RWPE2 (cell line): ENCODE measurements at regions not wholly inside any gene's neighbourhood (a gene's known extent, or its start where the extent isn't known, plus 50 kb on each side); places are given as distances from the start of the nearest gene placed in this dataset.
"Not testable (repeated sequence)": the region's sequence is repeated elsewhere in the genome, so short reads cannot be mapped to it uniquely, and the experiment has no call there.

Experiments
- ATAC-seq: fragments of 200-7000 bp; cut with Tn5 transposase; 3 replicates; pipeline ENCODE4 v1.9.1; 2021; ENCODE audit warnings: low read depth
- DNase-seq: peaks from one replicate; pipeline ENCODE4 v3.0.0-alpha.2; 2020; ENCODE audit warnings: low spot score
- H3K27ac ChIP-seq: fragments of 450-650 bp; 2 replicates; pipeline ENCODE4 v1.5.1; 2017; ENCODE audit warnings: mild to moderate bottlenecking; ENCODE audit not compliant: poor library complexity, severe bottlenecking
- H3K27me3 ChIP-seq: fragments of 250-450 bp; sonication (Bioruptor Pico); 2 replicates; pipeline ENCODE4 v1.5.1; 2021; ENCODE audit warnings: mild to moderate bottlenecking, moderate library complexity; ENCODE audit not compliant: insufficient read depth, poor library complexity, severe bottlenecking
- H3K36me3 ChIP-seq: fragments of 250-450 bp; sonication (Bioruptor Pico); 2 replicates; pipeline ENCODE4 v1.5.1; 2020; ENCODE audit warnings: low read depth, mild to moderate bottlenecking, moderate library complexity
- H3K4me1 ChIP-seq: fragments of 250-450 bp; sonication (Bioruptor Pico); 2 replicates; pipeline ENCODE4 v1.5.1; 2021; ENCODE audit warnings: mild to moderate bottlenecking, moderate library complexity; ENCODE audit not compliant: insufficient read depth, poor library complexity, severe bottlenecking
- H3K4me3 ChIP-seq: fragments of 250-450 bp; sonication (Bioruptor Pico); 2 replicates; pipeline ENCODE4 v1.5.1; 2021; ENCODE audit warnings: mild to moderate bottlenecking, moderate library complexity; ENCODE audit not compliant: severe bottlenecking
- H3K9me3 ChIP-seq: fragments of 250-450 bp; sonication (Bioruptor Pico); 2 replicates; pipeline ENCODE4 v1.5.1; 2021; ENCODE audit warnings: mild to moderate bottlenecking, moderate library complexity; ENCODE audit not compliant: severe bottlenecking
- TF ChIP-seq, protein P1 (sequence below): fragments of 450-650 bp; IDR thresholded peaks from one replicate; pipeline ENCODE4 v1.5.1; 2017; ENCODE audit warnings: mild to moderate bottlenecking, moderate library complexity; ENCODE audit not compliant: poor library complexity, severe bottlenecking

DNA sequence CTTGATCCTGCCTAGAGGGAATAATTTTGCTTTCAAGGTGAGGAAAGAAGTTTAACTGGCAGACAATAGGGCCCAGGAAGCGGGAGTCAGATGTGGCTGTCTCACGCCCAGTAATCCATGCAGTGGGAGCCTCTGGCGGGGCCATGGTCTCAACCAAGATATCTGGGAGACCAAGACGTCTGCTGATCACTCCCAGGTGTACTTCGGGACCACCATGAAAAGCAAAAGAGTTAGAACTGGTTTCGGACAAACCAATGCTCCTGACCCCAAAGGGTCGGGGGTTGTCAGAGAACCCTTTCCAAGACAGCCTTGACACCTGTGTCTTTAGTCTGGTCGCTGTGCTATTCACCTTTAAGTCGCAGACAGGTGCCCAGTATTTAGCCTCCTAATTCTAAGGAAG, 256.9 kb upstream of the MBL2 start:
- H3K9me3 ChIP-seq: no peaks in the 10 kb centered on the region
- H3K27ac ChIP-seq: peak overlapping the region; percentile 93
- DNase-seq (no peak), ATAC-seq (no peak)
- H3K27me3 ChIP-seq: no peaks in the 10 kb centered on the region
- TF ChIP-seq, protein P1, sequence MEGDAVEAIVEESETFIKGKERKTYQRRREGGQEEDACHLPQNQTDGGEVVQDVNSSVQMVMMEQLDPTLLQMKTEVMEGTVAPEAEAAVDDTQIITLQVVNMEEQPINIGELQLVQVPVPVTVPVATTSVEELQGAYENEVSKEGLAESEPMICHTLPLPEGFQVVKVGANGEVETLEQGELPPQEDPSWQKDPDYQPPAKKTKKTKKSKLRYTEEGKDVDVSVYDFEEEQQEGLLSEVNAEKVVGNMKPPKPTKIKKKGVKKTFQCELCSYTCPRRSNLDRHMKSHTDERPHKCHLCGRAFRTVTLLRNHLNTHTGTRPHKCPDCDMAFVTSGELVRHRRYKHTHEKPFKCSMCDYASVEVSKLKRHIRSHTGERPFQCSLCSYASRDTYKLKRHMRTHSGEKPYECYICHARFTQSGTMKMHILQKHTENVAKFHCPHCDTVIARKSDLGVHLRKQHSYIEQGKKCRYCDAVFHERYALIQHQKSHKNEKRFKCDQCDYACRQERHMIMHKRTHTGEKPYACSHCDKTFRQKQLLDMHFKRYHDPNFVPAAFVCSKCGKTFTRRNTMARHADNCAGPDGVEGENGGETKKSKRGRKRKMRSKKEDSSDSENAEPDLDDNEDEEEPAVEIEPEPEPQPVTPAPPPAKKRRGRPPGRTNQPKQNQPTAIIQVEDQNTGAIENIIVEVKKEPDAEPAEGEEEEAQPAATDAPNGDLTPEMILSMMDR: no peak
- H3K36me3 ChIP-seq: no peaks in the 10 kb centered on the region
- no peak overlapping the region for H3K4me3 ChIP-seq
- H3K4me1 ChIP-seq: peaks cover 18% of the 10 kb centered on the region

DNA sequence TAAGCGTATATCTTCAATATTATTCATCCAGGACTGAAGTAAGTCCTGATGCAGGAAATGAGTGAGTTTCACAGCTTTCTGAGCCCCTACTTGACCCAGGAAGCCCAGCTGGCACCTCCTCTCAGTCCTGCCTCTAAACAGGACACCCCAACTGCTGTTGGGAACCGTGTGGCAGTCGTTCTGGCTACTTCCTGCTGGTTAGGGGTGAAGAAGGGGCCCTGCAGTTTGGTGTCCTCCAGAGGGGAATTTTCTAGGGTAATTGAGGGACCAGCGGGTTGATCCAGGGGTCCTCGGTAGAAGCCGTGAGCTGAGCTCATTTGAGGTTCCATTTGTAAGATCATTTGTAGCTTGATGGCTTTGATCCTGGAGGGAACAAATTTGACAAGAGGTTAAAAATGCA, 253.2 kb upstream of the MBL2 start:
- H3K36me3 ChIP-seq, H3K4me3 ChIP-seq, H3K9me3 ChIP-seq, ATAC-seq, DNase-seq, H3K27me3 ChIP-seq: not testable (repeated sequence)
- Histone ChIP-seq H3K27ac (peak overlapping the region; percentile 16), H3K4me1 (peaks cover 16% of the 10 kb centered on the region)

DNA sequence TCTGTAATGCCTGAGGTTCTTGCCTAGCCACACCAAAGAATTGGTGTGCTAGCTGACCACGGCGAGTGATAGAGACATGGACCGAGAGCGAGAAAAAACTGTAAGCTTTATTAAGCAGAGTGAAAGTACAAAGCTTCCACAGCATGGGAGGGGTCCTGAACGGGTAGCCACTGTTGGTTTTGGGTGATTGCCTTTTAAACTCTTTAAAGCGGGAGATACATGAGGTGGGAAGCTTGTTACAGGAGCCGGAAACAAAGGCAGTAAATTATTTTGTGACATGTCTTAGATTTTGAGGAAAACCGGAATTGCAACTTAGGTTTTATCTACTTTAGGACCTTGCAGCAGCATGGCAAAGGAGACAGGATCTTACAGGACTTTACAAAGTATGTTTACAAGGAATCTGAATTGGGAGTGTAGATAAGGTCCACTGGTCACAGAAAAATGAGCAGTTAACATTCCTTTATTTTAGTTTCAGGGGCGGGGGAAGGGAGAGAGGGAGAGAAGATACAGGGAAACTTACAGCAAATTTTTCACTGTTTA, 252.7 kb upstream of the MBL2 start:
- no peak for ATAC-seq
- Histone ChIP-seq H3K9me3 (no peaks in the 10 kb centered on the region), H3K36me3 (no peaks in the 10 kb centered on the region), H3K27me3 (no peaks in the 10 kb centered on the region), H3K27ac (peak overlapping the region; percentile 16), H3K4me3 (peak overlapping the region; percentile 5), H3K4me1 (peaks cover 11% of the 10 kb centered on the region)
- TF ChIP-seq, protein P1: no peak
- DNase-seq: no peak

DNA sequence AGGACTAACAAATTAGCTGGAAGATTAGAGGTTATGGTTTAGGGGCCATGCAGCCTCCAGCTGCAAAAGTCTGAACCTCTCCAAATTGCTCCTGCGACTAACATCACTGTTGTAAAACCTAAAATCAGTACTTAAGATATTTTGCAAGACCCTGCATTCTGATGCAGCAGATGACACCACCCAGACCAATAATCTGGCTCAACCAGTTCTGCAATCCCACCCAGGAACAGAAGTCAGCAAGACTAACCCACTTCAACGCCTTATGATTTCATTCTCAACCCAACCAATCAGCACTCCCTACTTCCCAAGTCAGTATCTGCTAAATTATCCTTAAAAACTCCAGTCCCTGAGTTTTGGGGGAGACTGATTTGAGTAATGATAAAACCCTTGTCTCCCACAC, 250.8 kb upstream of the MBL2 start:
- Histone ChIP-seq H3K27ac (no peak overlapping the region), H3K36me3 (no peaks in the 10 kb centered on the region), H3K4me1 (no peaks in the 10 kb centered on the region), H3K9me3 (no peaks in the 10 kb centered on the region), H3K27me3 (no peaks in the 10 kb centered on the region), H3K4me3 (no peak overlapping the region)
- ATAC-seq (no peak), DNase-seq (no peak)
- TF ChIP-seq, protein P1: no peak

DNA sequence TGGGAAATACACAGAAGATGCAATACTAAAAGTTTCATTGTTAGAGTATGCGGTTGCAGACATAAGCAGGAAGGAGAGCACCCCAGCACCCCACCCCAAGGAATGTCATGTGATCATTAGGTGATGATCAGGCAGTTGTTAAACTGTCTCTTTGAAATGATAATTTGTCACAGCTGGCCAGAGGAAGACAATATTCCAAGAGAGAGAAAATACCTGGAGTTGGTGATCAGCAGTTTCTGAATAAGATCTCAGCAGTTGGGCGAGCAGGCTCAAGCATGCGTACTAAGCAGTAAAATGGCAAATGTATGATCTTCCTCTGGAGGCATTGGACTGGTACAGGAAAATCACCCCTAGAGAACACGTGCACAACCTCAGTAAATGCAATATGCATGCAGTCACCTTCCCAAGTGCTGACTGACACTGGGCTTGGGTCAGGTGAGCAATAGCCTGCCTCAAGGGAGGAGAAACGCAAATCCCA, 250.1 kb upstream of the MBL2 start:
- Histone ChIP-seq H3K9me3 (no peaks in the 10 kb centered on the region), H3K36me3 (no peaks in the 10 kb centered on the region), H3K4me1 (no peaks in the 10 kb centered on the region), H3K27me3 (no peaks in the 10 kb centered on the region), H3K4me3 (no peak overlapping the region), H3K27ac (no peak overlapping the region)
- no peak for DNase-seq
- ATAC-seq: no peak
- TF ChIP-seq, protein P1: no peak
